GDM1 (cell line): ENCODE measurements at regions not wholly inside any gene's neighbourhood (a gene's known extent, or its start where the extent isn't known, plus 50 kb on each side); places are given as distances from the start of the nearest gene placed in this dataset.

Source experiments
- DNase-seq: peaks from one replicate; lab custom pipeline; 2025; lab: John Stamatoyannopoulos, UW

DNA sequence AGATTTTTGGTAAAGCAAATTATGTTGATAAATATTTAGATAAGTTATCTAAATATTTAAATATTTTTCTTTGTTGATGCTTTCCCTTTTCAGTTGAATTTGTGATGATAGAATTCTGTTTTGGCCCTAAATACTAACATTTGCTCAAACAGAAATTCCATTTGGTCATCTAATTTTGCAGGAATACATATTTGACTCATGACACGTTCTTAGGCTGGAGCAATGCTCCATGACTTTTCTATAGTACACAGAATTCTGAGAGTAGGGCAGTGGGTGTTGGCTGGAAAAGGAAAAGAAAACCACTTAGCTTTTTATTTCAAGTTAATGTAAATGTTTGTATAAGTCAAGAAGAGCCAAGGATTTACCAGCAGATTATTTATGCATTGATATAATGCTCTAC, 58.6 kb upstream of the GK2 start:
- DNase-seq = no peak
